Stimulated activated CD4-positive, alpha-beta T cell treated with anti-CD3 and anti-CD28 coated beads, Interleukin-4, amount 100 ng/mL, for 24 hours (primary cell): ENCODE measurements at regions not wholly inside any gene's neighbourhood (a gene's known extent, or its start where the extent isn't known, plus 50 kb on each side); places are given as distances from the start of the nearest gene placed in this dataset.

Source experiments
- DNase-seq: peaks from one replicate; pipeline ENCODE4 v3.0.0-alpha.2; 2020

DNA sequence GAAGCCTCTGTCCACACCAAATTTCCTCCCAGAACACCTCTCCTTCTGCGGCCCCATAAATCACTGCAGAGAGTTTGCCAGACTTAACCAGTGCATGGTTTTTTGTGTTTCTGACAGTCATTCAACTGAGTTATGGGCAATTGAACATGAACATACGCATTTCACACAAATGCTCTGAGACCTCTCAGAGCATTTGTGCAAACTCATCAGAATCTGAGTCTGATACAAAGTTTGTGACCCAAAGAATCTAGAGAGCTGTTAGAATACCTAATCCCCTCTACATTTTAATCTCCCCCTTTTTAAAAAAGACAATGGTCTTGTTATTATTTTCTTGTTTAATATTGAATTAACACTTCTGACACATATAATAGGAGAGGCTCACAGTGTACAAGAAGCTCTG, 416.9 kb upstream of the SMARCA2 start:
- DNase-seq: no peak

DNA sequence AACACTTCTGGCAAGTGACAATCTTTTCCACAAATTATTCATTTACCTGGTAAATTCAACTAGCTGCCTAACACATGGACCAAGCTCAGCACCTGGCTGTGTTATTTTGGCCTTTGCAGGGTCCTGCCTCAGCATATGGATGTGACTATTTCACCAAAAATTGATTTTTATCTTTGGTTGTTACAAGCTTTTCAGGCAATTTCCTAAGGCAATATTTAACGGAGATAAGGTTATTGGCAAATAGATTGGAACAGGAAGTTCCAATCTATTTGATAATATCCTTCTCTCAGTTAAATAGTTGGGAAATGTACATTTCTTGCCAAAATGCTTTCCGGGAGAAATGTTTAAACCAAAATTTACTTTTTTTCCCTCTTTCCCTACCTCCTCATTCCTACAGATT, 415.2 kb upstream of the SMARCA2 start:
- no peak for DNase-seq

DNA sequence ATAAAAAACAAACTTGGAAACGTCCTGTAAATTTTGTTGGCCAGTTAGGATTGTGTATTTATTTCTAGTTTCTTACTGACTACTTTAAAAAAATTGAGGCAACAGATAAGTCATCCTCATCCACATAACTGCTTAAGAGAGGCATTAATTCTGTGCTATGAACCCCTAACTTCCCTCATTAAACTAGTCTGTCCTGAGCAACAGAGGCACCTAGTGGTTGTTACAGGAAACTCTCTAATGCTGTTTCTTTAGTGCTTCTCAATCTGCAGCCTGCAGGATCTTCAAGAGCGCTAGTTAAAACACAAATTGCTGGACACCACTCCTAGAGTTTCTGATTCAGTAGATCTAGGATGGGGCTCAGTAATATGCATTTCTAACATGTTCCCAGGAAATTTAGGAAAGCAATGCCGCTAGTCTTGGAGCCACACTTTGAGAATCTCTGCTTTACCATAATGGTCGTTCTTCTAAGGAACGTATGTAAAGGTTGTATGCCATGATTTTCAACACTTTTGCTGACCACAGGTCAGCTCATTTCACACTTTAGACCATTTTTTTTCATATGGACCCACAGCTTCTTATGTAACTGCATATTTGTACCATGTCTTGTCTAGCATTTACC, 410.1 kb upstream of the SMARCA2 start:
- DNase-seq: no peak

DNA sequence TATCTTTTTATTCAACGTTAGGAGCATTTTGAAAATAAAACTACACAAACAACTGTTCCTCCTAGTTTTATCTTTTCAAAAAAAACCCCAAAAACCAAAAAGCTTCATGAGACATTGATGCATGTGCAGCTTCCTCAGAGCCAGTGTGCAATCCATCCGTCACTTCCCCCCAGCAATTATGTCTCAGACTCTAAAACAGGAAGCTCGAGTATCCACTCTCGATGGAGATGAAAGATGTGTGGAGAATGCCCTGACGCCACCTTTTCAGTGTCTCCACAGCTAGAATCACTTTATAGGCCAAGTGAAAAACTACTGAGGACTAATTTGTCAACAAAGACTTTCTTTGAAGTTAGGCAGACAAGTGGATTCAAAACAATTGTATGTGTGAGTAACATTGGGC, 408.9 kb upstream of the SMARCA2 start:
- DNase-seq: no peak

DNA sequence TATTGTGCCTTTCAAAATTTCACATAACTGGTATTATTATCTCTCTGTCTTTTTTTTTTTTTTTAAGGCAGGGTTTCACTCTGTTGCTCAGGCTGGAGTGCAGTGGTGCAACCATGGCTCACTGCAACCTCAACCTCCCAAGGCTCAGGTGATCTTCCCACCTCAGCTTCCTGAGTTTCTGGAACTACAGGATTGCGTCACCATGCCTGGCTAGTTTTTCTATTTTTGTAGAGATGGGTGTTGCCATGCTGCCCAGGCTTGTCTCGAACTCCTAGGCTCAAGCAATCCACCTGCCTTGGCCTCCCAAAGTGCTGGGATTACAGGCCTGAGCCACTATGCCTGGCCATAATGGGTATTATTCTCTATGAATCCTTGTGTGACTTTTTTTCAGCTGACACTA, 402.3 kb upstream of the SMARCA2 start:
- DNase-seq: no peak

DNA sequence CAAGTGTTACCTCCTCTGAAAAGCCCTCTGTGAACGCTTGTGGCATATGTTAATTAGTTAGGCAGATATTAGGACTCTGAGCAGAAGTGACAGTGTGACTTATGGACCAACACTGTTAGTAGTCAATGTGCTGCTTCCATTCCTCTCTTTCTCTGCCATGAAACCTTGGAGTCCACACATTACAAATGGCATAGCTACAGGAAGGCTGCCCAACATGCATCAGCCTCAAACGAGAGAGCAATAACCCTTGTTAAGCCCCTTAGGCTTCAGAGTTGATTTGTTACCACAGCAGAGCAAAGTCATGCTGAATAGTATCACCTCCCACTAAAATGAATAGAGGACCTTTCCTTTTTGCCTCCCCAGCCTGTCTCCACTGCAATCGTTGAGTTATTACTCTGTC, 397.7 kb upstream of the SMARCA2 start:
- no peak for DNase-seq

DNA sequence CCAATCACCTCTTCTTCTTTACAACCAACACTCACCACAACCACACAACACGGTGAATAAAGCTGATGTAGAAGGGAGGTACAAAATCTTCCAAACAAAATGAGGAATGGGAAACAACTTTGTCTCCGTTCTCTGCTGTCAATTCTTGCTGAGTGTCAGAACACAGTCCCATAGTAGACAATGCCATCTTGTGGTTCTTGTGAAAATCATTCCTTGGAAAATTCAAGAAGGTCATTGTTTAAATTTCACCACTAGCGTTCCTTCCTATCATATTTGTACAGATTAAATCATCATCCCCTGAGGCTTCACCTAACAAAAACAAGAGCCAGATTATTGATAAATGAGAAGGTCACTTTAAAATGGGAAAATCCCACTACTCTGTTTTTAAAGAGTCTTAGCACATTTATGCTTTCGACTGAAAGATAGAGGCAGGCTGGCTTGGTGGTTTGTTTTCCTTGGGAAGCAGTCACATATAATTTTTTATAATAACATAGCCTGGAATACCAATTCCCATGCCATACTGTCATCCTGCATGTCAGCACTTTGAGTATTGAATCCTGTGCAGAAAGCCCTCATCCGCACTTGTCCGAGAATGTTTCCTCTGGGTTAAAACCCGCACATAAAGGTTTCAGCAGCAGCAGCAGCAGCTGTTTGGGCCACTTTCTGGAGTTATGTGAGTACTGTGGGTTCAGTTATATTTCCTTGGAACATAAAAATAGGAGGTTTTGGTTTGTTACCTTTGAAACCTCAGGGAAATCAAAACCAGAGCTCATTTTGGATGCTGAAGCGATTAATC, 395.0 kb upstream of the SMARCA2 start:
- no peak for DNase-seq

DNA sequence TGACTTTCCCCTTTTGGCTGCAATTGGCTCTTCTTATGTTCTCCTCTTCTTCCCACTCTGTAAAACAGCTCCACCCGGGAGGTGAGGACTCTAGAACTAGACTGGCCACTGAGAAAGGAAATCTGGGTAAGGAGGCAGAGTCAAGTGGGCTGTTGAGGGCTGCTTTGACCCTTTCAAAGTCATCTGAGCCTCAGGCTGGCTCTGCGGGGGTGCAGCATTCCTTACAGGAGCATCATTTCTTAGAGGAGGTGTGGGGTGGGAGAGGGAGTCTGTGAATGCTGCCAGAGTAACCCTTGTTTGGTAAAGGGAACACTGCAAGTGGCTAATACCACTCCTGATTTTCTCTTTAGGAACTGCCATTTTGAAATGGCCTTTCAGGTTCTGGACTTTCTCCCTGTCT, 377.7 kb upstream of the SMARCA2 start:
- DNase-seq: no peak

DNA sequence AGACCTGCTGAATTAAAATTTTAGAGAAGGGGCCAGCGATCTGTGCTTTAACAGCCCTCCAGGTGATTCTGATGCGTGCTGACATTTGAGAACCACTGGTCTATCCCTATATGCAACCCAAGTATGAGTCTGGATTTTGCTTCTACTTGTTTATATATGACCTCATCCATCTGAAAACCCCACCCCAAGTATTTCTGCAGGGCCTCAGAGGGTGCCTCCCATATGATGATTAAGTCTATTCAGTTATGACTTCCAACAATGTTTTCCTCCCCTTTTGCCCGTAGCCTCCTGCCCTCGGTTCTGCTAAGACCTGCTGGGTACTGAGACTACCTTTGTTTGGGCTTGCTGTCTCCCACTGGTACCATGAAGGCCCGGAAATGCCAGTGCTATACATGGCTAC, 376.0 kb upstream of the SMARCA2 start:
- no peak for DNase-seq

DNA sequence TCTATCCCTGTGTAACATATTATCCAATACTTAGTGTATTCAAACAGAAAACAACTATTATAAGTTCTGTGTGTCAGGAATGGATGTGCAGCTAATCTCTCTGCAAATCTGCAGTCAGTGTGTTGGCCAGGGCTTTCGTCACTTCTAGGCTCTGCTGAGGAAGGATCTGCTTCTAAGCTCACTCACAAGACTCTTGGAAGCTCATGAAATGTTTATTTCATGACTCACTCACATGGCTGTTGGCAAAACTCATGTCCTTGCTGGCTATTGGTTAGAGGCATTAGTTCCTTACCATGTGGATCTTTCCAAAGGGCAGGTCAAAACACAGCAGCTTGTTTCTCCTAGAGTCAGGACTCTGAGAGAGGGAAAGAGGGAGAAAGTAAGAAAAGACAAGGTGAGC, 367.4 kb upstream of the SMARCA2 start:
- DNase-seq: no peak

DNA sequence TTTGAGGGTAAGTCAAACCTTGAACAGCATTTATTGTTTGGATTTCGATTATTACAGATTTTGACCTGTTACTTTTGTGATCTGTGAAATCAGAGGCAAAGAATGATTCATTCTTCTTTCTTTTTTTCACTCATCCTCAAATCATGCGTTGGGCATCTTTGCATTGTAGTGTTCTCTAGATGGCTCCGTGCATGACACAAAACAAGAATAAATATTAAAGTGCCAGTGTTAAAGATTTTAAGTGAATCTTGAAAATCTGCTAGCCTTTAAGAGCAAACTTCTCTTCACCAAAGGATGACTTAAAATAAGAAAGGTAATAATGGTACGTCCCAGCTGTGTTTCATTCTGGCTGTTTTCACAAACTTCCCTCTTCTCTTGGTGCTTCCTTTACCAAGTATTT, 361.9 kb upstream of the SMARCA2 start:
- DNase-seq: no peak

DNA sequence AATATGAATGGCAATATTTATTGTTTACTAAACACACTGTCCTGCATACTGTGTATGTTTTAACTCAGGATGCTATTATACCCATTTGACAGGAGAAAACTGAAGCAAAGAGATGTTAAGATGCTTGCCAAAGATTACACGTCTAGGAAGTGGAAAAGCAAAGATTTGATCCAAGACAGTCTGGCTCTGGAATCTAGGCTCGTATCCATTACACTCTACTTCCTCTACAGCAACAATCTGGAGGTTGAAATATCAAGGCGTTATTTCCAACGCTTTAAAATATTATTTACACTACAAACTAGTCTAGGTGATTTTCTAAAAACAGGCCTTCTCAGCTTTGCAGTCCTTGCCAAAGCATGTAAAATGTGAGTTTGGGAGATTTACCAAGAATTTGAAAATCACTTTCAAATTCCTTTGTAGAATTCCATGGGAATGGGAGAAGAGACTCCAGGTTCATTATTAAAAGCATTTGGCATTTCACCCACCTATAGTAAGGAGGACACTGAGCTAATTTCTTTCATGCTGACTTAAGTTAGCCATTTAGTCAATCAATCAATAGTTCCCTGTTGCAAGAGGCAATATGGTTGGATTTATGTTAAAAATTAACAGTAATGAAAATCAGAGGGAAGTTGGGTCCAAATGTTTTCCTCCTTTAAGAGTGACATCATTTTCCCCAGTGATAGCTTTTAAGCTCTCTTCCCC, 356.3 kb upstream of the SMARCA2 start:
- DNase-seq: no peak

DNA sequence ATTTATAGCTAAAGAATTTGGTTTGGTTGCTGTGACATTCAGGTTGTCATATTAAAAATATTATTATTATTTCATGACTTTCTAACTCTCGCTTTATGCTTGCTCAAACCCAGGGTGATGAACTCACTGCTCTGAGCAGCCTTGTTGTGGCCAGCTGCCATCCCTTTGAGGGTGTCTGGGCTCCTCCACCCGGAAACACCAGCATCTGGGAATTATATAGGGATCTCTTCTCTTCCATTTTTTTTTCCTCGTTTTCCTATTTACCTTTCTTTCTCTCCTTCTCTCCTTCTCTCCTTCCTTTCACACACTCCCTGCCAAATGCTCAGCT, 355.8 kb upstream of the SMARCA2 start:
- no peak for DNase-seq

DNA sequence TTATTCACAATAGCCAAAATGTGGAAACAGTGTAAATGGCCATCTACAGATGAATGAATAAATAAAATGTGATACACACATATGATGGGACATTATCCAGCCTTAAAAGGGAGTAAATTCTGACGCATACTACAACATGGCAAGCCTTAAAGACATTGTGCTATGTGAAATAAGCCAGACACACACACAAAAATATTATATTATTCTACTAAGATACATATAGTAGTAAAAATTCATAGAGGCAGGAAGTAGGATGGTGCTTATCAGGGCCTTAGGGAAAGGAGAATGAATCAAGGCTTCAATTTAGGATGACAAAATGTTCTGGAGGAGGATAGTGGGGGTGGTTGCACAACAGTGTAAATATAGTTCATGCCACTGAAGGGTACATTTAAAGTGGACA, 346.7 kb upstream of the SMARCA2 start:
- DNase-seq: no peak

DNA sequence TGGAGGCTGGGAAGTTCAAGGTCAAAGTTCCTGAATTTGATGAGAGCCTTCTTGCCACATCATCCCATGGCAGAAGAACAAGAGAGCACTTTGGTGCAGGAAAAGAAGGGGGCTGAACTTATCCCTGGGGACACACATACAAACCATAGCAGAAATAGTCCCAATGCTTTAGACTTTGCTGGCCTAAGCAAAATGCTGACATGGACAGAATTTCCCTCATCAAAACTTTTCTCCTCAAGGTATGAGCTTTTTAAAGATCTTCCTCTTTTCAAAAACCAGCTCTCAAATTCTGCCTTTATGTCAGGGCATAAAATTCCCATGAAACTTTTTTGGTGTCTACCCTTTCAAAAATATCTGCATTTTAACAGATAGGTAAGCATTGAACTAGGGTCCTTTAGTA, 341.8 kb upstream of the SMARCA2 start:
- DNase-seq: no peak

DNA sequence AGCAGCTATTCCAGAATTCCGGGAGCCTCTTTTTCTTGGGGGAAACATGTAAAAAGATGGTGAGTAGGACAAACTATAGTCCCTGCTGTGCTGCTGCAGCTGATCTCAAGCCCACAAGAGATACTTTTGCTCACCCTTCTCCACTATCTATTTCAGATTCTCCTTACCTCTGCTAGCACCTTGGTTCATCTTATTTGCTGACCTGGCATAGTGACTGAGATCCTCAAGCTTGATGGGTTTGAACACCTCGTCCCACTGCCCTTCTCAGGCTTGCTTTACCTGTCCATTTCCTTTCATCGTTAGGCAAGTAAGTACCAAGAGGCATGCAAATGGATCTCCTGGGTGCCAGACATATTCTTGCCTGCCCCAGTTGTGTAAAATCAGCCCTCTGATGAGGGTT, 338.4 kb upstream of the SMARCA2 start:
- no peak for DNase-seq

DNA sequence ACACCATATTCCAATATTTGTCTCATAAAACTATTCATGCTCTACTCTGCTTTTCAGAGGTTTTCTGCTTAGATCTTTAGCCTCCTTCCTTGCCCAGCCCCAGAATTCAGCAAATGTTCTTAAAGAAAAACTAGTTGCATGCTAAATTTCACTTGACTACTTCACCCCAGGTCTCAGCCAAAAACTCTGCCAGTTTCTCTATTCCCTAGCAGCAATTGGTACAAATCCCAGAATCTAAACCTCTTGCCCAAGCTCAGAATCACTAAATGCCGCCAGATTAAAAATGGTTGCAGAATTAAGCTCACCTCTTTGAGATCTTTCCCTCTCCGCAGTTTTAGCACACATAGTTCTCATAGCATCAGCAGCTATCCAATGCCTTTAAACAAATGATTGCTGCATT, 331.2 kb upstream of the SMARCA2 start:
- DNase-seq: no peak

DNA sequence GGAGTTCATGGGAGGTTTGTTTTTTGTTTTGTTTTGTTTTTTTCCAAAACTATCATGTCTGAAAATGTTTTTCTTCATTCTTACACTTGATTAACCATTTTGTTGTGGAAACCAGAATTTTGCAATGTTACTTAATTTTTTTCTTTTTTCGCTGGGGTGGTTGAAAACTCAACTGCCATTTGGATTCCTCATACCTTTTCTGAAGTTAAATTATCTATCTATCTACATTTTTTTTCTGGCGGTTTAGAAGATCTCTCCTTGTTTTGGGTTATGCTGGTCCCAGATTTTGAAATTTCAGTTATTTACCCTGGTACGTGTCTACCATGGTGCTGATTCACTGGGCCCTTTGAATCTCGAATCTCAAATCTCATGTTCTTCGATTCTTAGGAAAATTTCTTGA, 316.2 kb upstream of the SMARCA2 start:
- no peak for DNase-seq

DNA sequence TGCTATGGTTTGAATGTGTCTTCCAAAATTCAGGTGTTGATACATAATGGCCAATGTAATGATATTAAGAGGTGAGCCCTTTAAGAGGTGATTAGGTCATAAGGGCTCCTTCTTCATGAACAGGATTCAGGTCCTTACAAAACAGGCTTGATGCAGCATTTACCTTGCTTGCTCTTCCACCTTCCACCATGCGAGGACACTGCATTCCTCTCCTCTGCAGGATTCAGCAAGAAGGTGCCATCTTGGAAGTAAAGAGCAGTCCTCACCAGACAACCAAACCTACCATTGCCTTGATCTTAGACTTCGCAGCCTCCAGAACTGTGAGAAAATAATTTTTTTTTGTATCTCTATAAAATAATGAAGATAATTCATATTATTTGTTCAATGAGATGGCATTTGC, 314.0 kb upstream of the SMARCA2 start:
- no peak for DNase-seq

DNA sequence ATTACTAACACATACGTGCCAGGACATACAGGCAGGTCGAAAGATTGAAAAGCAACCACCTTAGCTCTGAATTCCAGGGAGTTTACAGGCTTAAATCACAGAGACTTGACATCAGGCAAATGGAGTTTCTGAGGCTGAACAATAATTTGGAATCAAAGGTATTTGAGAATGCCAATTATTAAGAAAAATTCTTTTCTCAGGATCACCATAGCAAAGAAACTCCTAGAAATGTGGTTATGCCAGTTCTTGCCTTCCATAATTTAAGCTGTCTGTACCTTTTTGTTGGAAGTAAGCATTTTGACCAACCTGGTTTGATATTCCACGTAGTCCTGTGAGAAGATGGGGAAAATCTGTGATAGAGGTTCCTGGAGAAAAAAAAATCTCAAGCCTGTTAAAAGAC, 312.4 kb upstream of the SMARCA2 start:
- DNase-seq: no peak

DNA sequence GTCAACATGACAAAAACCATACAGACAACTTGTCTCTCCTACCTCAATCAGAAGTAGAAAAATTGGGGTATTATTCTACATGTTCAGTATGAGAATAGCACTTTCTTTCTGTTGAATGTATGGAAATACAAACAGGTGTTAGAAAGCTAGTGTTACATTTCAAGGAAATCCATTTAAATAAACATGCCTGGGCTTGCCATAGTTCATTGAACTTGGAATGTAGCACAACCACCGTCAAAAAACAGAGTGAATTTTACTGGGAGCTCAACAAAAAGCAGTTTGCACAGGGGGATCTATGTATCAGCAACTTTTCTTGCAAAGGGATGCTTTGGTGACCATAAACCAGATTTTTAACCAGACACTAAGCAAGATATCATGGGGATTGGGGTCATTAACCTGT, 307.9 kb upstream of the SMARCA2 start:
- DNase-seq: no peak

DNA sequence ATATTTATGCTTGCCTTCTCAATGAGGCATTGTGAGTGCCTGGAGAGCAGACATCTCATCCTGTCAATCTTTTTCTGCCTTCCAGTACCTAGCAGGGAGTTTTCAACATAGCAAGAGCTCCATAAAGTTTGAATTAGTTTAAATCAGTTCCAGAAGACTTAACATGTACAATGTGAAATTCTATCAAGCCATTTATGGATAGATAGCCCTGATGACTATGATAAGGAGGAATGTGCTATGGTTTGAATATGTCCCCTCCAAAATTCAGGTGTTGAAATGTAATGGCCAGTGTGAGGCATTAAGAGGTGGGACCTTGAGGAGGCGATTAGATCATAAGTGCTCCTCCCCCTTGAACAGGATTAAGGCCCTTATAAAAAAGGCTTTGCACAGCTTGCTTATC, 306.9 kb upstream of the SMARCA2 start:
- no peak for DNase-seq

DNA sequence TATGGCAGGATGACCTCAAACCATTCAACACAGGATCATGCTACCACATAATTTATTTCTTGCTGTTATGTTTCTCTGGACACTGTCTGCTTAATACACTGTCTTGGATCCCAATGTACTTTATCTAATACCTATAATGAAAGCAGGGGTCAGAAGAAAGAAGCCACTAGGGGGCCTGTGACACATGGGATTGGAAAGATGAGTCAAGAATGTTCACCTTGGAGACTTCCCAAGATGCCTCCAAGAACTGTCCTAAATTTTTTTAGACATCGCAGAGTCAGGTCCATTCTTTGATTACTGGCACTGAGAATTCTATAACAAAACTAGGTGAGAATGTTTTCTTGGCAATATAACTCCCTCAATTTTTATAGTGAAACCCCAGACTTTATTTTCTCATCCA, 305.8 kb upstream of the SMARCA2 start:
- DNase-seq: no peak

DNA sequence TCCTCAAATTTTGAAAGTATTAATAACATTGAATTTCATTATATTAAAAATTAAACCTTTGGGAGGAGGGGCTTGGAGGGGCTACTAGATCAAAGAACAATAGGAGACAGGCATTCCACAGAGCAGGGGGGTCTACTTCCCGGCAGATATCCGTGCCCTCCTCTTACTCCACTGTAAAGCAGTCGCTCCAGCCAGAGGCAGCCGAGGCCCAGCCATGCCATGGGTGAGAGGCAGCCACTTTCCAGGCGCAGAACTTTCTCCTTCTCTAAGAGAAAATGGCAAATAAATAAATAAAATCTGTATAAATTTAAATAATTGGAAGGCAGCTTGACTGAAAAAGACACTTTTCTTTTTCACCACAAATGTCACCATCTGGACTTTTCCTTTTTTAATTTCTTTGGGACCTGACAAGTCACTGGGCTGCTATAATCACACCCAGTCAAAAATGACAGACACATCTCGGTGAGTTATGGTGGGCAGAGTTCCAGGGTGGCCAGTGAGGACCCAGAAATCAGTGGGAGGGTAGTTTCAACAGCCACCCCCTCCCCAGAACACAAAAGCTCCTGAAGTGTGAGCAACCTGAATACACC, 302.2 kb upstream of the SMARCA2 start:
- no peak for DNase-seq
